ENCODE measurements at regions not wholly inside any gene's neighbourhood (a gene's known extent, or its start where the extent isn't known, plus 50 kb on each side); places are given as distances from the start of the nearest gene placed in this dataset.

DNA sequence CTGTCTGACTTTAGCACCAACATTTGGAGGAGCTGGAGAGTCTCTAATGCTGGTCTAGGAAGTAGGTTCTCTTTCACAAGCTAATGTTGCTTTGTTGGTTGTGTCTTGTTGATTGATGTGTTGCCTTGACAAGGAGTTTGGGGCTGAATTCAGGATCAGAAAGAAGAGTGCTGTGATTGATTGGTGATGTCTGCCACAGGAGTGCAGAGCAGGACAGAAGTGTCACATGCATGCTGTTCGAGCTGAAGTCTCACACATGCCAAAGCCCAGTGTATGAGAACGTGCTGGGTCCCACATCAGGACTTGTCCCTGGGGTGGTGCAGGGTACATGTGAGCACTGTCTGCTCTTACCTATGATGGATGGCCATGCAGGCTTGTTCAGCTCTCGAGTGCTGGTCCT is 694.4 kb downstream of the MATN1 start:
- no peak for DNase-seq (ENCODE audit: low read depth)
- TF ChIP-seq, protein P1, sequence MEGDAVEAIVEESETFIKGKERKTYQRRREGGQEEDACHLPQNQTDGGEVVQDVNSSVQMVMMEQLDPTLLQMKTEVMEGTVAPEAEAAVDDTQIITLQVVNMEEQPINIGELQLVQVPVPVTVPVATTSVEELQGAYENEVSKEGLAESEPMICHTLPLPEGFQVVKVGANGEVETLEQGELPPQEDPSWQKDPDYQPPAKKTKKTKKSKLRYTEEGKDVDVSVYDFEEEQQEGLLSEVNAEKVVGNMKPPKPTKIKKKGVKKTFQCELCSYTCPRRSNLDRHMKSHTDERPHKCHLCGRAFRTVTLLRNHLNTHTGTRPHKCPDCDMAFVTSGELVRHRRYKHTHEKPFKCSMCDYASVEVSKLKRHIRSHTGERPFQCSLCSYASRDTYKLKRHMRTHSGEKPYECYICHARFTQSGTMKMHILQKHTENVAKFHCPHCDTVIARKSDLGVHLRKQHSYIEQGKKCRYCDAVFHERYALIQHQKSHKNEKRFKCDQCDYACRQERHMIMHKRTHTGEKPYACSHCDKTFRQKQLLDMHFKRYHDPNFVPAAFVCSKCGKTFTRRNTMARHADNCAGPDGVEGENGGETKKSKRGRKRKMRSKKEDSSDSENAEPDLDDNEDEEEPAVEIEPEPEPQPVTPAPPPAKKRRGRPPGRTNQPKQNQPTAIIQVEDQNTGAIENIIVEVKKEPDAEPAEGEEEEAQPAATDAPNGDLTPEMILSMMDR (conservative IDR thresholded peaks at IDR 0.05; ENCODE audit: low read depth, low read length): no peak
- no peak overlapping the region for H3K4me3 ChIP-seq (ENCODE audit: low read depth, low read length)

DNA sequence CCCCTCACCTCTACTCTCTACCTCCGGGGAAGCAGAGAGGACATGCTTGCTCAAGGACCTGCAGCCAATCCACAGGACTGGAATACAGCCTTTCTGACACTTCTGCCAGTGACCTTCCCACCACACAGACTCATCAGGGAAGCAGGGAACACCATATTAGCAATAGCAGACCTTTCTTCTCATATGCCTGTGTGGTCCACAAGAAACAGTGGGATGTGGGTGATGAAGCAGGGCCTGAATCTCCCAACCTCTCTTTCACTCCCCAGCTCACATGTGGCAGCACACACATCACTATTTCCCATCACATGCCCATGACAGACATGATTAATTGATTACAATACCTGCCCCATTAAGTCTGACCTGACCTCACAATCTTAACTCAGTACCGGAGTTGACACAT is 695.1 kb downstream of the MATN1 start:
- TF ChIP-seq, protein P1 (conservative IDR thresholded peaks at IDR 0.05; ENCODE audit: low read depth, low read length): no peak
- H3K4me3 ChIP-seq (ENCODE audit: low read depth, low read length): no peak overlapping the region
- DNase-seq (ENCODE audit: low read depth): no peak

DNA sequence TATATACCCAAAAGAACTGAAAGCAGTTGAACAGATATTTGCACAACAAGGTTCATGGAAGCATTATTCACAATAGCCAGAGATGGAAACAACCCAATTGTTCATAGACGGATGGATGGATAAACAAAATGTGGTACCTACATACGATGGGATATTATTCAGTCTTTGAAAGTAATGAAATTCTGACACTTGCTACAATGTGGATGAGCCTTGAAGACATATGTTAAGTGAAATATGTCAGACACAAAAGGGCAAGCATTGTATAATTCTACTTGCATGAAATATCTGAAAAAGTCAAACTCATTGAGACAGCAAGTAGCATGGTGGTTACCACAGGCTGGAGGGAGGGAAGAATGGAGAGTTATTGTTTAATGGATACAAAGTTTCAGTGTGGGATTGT is 696.1 kb downstream of the MATN1 start:
- TF ChIP-seq, protein P1 (conservative IDR thresholded peaks at IDR 0.05; ENCODE audit: low read depth, low read length): no peak
- no peak for DNase-seq (ENCODE audit: low read depth)
- H3K4me3 ChIP-seq (ENCODE audit: low read depth, low read length): no peak overlapping the region

DNA sequence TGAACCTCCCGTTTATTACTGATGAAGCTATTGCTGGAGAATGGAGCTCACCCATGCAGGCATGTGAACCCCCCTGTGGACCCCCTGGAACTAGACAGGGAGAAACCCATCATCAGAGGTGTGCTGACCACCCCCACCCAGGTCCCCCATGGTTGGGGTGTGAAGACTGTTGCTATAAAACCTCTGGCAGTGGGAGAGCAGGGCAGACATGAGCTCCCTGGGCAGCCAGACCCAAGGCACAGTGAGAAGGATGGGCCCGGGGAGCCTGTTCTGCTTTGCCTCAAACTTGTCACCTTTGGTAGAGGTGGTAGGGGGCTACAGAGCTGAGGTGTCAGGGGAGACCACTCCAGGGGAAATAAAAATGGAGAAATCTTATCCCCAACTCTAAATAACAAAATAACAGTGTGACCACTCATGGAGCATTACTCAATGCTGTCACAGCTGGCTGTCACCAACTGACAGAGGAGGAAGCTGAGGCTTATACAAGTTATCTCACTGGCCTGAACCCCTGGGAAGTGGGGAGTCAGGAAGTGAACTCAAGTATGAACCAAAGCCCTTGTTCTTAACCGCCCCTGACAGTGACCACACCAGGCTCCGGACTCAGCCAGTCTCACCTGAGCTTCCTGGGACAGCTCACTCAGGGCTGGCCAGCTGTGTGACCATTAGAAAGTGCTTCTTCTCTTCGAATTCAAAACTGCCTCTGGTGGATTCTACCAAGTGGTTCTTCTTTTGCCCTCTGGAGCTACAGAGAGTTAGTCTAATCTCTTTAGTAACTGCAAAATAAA is 698.8 kb downstream of the MATN1 start:
- DNase-seq (ENCODE audit: low read depth): no peak
- H3K4me3 ChIP-seq (ENCODE audit: low read depth, low read length): no peak overlapping the region
- TF ChIP-seq, protein P1 (conservative IDR thresholded peaks at IDR 0.05; ENCODE audit: low read depth, low read length): no peak

DNA sequence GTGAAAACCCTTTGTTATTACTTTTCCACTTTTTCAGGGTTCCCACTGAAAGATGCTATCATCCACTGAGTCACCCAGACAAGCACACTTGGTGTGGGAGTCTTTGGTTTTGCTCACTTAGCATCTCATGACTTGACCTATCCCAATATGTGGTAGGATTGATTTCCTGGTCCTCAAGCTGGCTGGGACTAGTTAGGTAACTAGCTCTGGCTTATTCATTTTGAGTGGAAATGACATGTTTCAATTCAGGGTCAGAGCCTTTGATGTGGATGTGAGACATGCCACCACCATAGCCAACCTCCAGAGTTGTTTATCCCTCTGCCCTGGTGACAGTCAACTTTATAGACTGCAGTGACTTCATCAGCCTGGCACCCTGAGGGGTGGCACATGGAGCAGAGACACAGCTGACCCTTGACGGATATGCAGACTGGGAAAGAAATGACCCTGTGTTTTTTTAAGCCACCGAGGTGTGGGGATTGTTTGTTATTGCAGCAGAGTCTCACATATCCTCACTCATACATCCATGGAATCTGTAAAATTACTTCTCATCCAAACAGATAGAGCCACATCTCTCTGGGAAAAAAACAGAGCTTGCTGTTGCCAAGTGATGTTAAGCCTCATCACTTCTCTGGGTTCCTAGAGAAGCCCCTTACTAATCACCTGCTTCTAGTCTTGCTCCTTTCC is 699.9 kb downstream of the MATN1 start:
- TF ChIP-seq, protein P1 (conservative IDR thresholded peaks at IDR 0.05; ENCODE audit: low read depth, low read length): no peak
- DNase-seq (ENCODE audit: low read depth): no peak
- H3K4me3 ChIP-seq (ENCODE audit: low read depth, low read length): no peak overlapping the region

DNA sequence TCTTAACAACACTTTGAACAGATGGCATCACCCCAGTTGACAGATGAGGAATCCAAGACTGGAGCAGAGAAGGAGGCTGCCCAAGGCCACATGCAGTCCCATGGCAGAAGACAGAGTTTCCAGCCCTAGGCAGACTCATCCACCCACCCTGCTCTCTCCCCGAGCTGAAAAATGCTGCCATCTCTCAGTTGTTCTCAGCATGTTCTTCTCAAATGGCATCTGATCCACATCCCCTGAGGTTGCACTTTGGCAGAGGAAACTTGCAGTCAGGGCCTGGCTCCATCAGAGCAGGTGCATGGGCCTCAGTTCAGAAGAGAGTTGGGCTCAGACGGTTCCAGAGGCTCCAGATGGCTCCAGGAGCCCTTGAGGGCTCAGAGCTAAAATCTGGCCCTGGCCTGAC is 709.4 kb downstream of the MATN1 start:
- TF ChIP-seq, protein P1 (conservative IDR thresholded peaks at IDR 0.05; ENCODE audit: low read depth, low read length): no peak
- no peak overlapping the region for H3K4me3 ChIP-seq (ENCODE audit: low read depth, low read length)
- DNase-seq (ENCODE audit: low read depth): no peak

Measured in epithelial cell of proximal tubule (primary cell).